Stimulated activated naive CD4-positive, alpha-beta T cell (primary cell): ENCODE measurements at regions not wholly inside any gene's neighbourhood (a gene's known extent, or its start where the extent isn't known, plus 50 kb on each side); places are given as distances from the start of the nearest gene placed in this dataset.
"Not testable (repeated sequence)": the region's sequence is repeated elsewhere in the genome, so short reads cannot be mapped to it uniquely, and the experiment has no call there.

Experiments used
- DNase-seq, 6 experiments: peaks; one replicate each; lab custom pipeline; 2025; lab: John Stamatoyannopoulos, UW

- no peak for DNase-seq
Measured at GRCh38 chr11:50247309-50247874, 214.7 kb downstream of the OR4C45 start.

- DNase-seq = no peak
Measured at GRCh38 chr11:50267851-50268250, 235.2 kb downstream of the OR4C45 start.

- DNase-seq = no peak
Measured at GRCh38 chr11:50275133-50275532, 242.5 kb downstream of the OR4C45 start.

GRCh38 chr11:50278756-50279155 is 246.1 kb downstream of the OR4C45 start:
- DNase-seq = no peak

- no peak for DNase-seq
Measured at GRCh38 chr11:50298182-50298988, 265.7 kb downstream of the OR4C45 start.

- not testable (repeated sequence) for DNase-seq
Measured at GRCh38 chr11:50330723-50331122, 298.0 kb downstream of the OR4C45 start.

- no peak for DNase-seq
Measured at GRCh38 chr11:50333861-50334260, 301.2 kb downstream of the OR4C45 start.

GRCh38 chr11:50337432-50337831 is 304.8 kb downstream of the OR4C45 start:
- DNase-seq = not testable (repeated sequence)

GRCh38 chr11:50348018-50348417 is 315.3 kb downstream of the OR4C45 start:
- not testable (repeated sequence) for DNase-seq

GRCh38 chr11:50379484-50379883 is 346.8 kb downstream of the OR4C45 start:
- DNase-seq = no peak

GRCh38 chr11:50394017-50394416 is 361.3 kb downstream of the OR4C45 start:
- no peak for DNase-seq

- DNase-seq = no peak
Measured at GRCh38 chr11:50412832-50413231, 380.2 kb downstream of the OR4C45 start.

GRCh38 chr11:50423208-50423607 is 390.5 kb downstream of the OR4C45 start:
- DNase-seq = no peak
